ENCODE measurements at regions not wholly inside any gene's neighbourhood (a gene's known extent, or its start where the extent isn't known, plus 50 kb on each side); places are given as distances from the start of the nearest gene placed in this dataset.

GRCh38 chr15:81480645-81481053, 106.6 kb upstream of the TMC3 start:
- Histone ChIP-seq H3K9ac (ENCODE audit: low read length) (no peak overlapping the region), H3K4me3 (ENCODE audit: low read length) (no peak overlapping the region), H3K9me2 (replicated peaks; ENCODE audit: insufficient read depth, low read length) (no peaks in the 10 kb centered on the region), H3K79me2 (ENCODE audit: low read length) (no peaks in the 10 kb centered on the region), H3K4me2 (ENCODE audit: low read depth, low read length) (peak overlapping the region; percentile 15; the same call in 1 of the 2 replicates), H3K36me3 (replicated peaks; ENCODE audit: insufficient read depth, low read length) (no peaks in the 10 kb centered on the region), H3K27ac (ENCODE audit: low read length) (no peak overlapping the region), H2AFZ (ENCODE audit: low read length) (no peak overlapping the region), H3K4me1 (ENCODE audit: low read length) (no peaks in the 10 kb centered on the region), H3K9me3 (replicated peaks; ENCODE audit: insufficient read depth, low read length) (no peaks in the 10 kb centered on the region), H3F3A (ENCODE audit: insufficient read depth, low read length) (no peaks in the 10 kb centered on the region), H3K27me3 (replicated peaks; ENCODE audit: insufficient read depth, low read length) (no peaks in the 10 kb centered on the region), H4K20me1 (ENCODE audit: insufficient read depth, low read length) (no peaks in the 10 kb centered on the region)
- TF ChIP-seq CTCF (IDR thresholded peaks at IDR 0.05; ENCODE audit: low read length) (peak; percentile 87), EZH2phosphoT487 (IDR thresholded peaks at IDR 0.05; ENCODE audit: low read length) (no peak)
- peak; percentile 71 for DNase-seq

- Histone ChIP-seq H3K4me3 (ENCODE audit: low read length) (no peak overlapping the region), H3K9me2 (replicated peaks; ENCODE audit: insufficient read depth, low read length) (no peaks in the 10 kb centered on the region), H3K27ac (ENCODE audit: low read length) (no peak overlapping the region), H3F3A (ENCODE audit: insufficient read depth, low read length) (no peaks in the 10 kb centered on the region), H3K4me1 (ENCODE audit: low read length) (no peaks in the 10 kb centered on the region), H4K20me1 (ENCODE audit: insufficient read depth, low read length) (no peaks in the 10 kb centered on the region), H3K79me2 (ENCODE audit: low read length) (no peaks in the 10 kb centered on the region), H3K4me2 (ENCODE audit: low read depth, low read length) (no peak overlapping the region), H3K36me3 (replicated peaks; ENCODE audit: insufficient read depth, low read length) (no peaks in the 10 kb centered on the region), H3K9me3 (replicated peaks; ENCODE audit: insufficient read depth, low read length) (no peaks in the 10 kb centered on the region), H3K27me3 (replicated peaks; ENCODE audit: insufficient read depth, low read length) (no peaks in the 10 kb centered on the region), H2AFZ (ENCODE audit: low read length) (no peak overlapping the region), H3K9ac (ENCODE audit: low read length) (no peak overlapping the region)
- TF ChIP-seq EZH2phosphoT487 (IDR thresholded peaks at IDR 0.05; ENCODE audit: low read length) (no peak), CTCF (IDR thresholded peaks at IDR 0.05; ENCODE audit: low read length) (no peak)
- no peak for DNase-seq
Observed at GRCh38 chr15:81478354-81478753, 104.3 kb upstream of the TMC3 start.

GRCh38 chr15:81475926-81476325, 101.9 kb upstream of the TMC3 start:
- Histone ChIP-seq H3K9ac (ENCODE audit: low read length) (no peak overlapping the region), H3K27me3 (replicated peaks; ENCODE audit: insufficient read depth, low read length) (no peaks in the 10 kb centered on the region), H3F3A (ENCODE audit: insufficient read depth, low read length) (no peaks in the 10 kb centered on the region), H3K27ac (ENCODE audit: low read length) (no peak overlapping the region), H3K79me2 (ENCODE audit: low read length) (no peaks in the 10 kb centered on the region), H3K4me3 (ENCODE audit: low read length) (no peak overlapping the region), H4K20me1 (ENCODE audit: insufficient read depth, low read length) (no peaks in the 10 kb centered on the region), H2AFZ (ENCODE audit: low read length) (no peak overlapping the region), H3K36me3 (replicated peaks; ENCODE audit: insufficient read depth, low read length) (no peaks in the 10 kb centered on the region), H3K9me3 (replicated peaks; ENCODE audit: insufficient read depth, low read length) (no peaks in the 10 kb centered on the region), H3K4me1 (ENCODE audit: low read length) (no peaks in the 10 kb centered on the region), H3K9me2 (replicated peaks; ENCODE audit: insufficient read depth, low read length) (no peaks in the 10 kb centered on the region), H3K4me2 (ENCODE audit: low read depth, low read length) (no peak overlapping the region)
- DNase-seq, result no peak
- TF ChIP-seq CTCF (IDR thresholded peaks at IDR 0.05; ENCODE audit: low read length) (no peak), EZH2phosphoT487 (IDR thresholded peaks at IDR 0.05; ENCODE audit: low read length) (no peak), EZH2 (optimal IDR thresholded peaks at IDR 0.05; ENCODE audit: low read depth, low read length) (no peak)

Measured in MM.1S (cell line).